ENCODE measurements at regions not wholly inside any gene's neighbourhood (a gene's known extent, or its start where the extent isn't known, plus 50 kb on each side); places are given as distances from the start of the nearest gene placed in this dataset.

- peak overlapping the region; percentile 55; the same call in 1 of the 2 replicates for H2BK20ac ChIP-seq (ENCODE audit: low read depth, low read length)
- H3K18ac ChIP-seq (ENCODE audit: low read depth, low read length), result no peak overlapping the region
- peak overlapping the region; percentile 80 for H2BK120ac ChIP-seq (ENCODE audit: low read depth, low read length)
- intact Hi-C loops (cut with micrococcal nuclease) (no loop called here), dilution Hi-C loops (cut with HindIII; ENCODE audit: low sequenced_read_pairs, unreplicated experiment) (no loop called here), in situ Hi-C loops (cut with MboI; ENCODE audit: low sequenced_read_pairs) (no loop called here)
- no peaks in the 10 kb centered on the region for H3K9me1 ChIP-seq (ENCODE audit: insufficient read depth, low read length)
- H2BK15ac ChIP-seq (ENCODE audit: low read depth, low read length), result no peak overlapping the region
- no peak overlapping the region for H3K4ac ChIP-seq (ENCODE audit: low read depth, low read length)
- POLR2A ChIA-PET (ENCODE audit: unreplicated experiment), result no interaction called here
- BruUV-seq (replicated peaks), result no TSS peak
- no peaks in the 10 kb centered on the region for H4K20me1 ChIP-seq (ENCODE audit: insufficient read depth, low read length)
- H2AK5ac ChIP-seq (ENCODE audit: low read depth, low read length), result no peak overlapping the region
- H4K91ac ChIP-seq (ENCODE audit: insufficient read depth, low read depth, low read length), result peak overlapping the region; percentile 31
- H2AK9ac ChIP-seq (replicated peaks; ENCODE audit: low read depth, low read length, poor library complexity), result no peak overlapping the region
- peaks cover 2% of the 10 kb centered on the region; the same call in 1 of the 2 replicates for H3K27me3 ChIP-seq (ENCODE audit: control insufficient read depth, insufficient read depth, low read length)
- H3K4me2 ChIP-seq (ENCODE audit: low read depth, low read length), result peak overlapping the region; percentile 1; the same call in 1 of the 2 replicates
- H3K23ac ChIP-seq (ENCODE audit: low read depth, low read length), result no peak overlapping the region
- ATAC-seq (ENCODE audit: low read depth) (peak; percentile 89), DNase-seq (no peak)
- H2AFZ ChIP-seq (replicated peaks; ENCODE audit: low read length, poor library complexity), result no peak overlapping the region
- WGBS, 2 experiments (ENCODE audit: extremely low coverage in 2 of 2, insufficient read length in 1 of 2), result no CpG with 5 or more reads among the region's 5 CpGs
- CTCF ChIA-PET, result interaction anchor here (0.5 to 1.4 kb wide), 2 partner anchors 21 to 192 kb away, joined by 3 read pairs; no protein-coding TSS in a partner anchor
- H3K4me3 ChIP-seq (ENCODE audit: insufficient read depth, low read depth, low read length), result no peak overlapping the region
- no peaks in the 10 kb centered on the region for H3K9me3 ChIP-seq (ENCODE audit: control insufficient read depth, insufficient read depth, low read length)
- no peaks in the 10 kb centered on the region for H3K79me1 ChIP-seq (ENCODE audit: low read depth in 1 of 2, low read length in 2 of 2)
- H4K5ac ChIP-seq (ENCODE audit: low read depth, low read length), result no peak overlapping the region; the same call in 1 of the 2 replicates
- H3K14ac ChIP-seq (replicated peaks; ENCODE audit: low read depth, low read length), result no peak overlapping the region
- TF ChIP-seq NFE2L2 (IDR thresholded peaks at IDR 0.05; ENCODE audit: low read depth, low read length), result no peak
- no peak for TF ChIP-seq POLR2A (IDR thresholded peaks at IDR 0.05; ENCODE audit: low read depth, low read length)
- no peak for TF ChIP-seq ELK1 (IDR thresholded peaks at IDR 0.05; ENCODE audit: borderline replicate concordance, low read depth, low read length)
- no peak for TF ChIP-seq MXI1 (IDR thresholded peaks at IDR 0.05; ENCODE audit: borderline replicate concordance, low read depth, low read length)
- TF ChIP-seq FOS (IDR thresholded peaks at IDR 0.05; ENCODE audit: low read depth, low read length), result no peak
- TF ChIP-seq RAD21 (IDR thresholded peaks at IDR 0.05; ENCODE audit: low read length), result no peak
- no peak for TF ChIP-seq MAFK (IDR thresholded peaks at IDR 0.05; ENCODE audit: low read depth, low read length)
- TF ChIP-seq CTCF (conservative IDR thresholded peaks at IDR 0.05; ENCODE audit: low read depth, low read length), result no peak
- TF ChIP-seq USF2 (IDR thresholded peaks at IDR 0.05; ENCODE audit: low read depth, low read length), result no peak
- no peak for TF ChIP-seq BHLHE40 (IDR thresholded peaks at IDR 0.05; ENCODE audit: low read depth, low read length)
- TF ChIP-seq CEBPB (IDR thresholded peaks at IDR 0.05; ENCODE audit: low read depth, low read length), result no peak
- no peak for TF ChIP-seq RFX5 (IDR thresholded peaks at IDR 0.05; ENCODE audit: low read depth, low read length)
- TF ChIP-seq RCOR1 (IDR thresholded peaks at IDR 0.05; ENCODE audit: insufficient replicate concordance, low read length), result no peak
- TF ChIP-seq SMC3 (IDR thresholded peaks at IDR 0.05; ENCODE audit: low read depth, low read length), result no peak
- TF ChIP-seq MAZ (IDR thresholded peaks at IDR 0.05; ENCODE audit: borderline replicate concordance, low read depth, low read length), result no peak
- TF ChIP-seq CHD1 (IDR thresholded peaks at IDR 0.05; ENCODE audit: low read depth, low read length), result no peak
- H3K56ac ChIP-seq (ENCODE audit: extremely low read depth, insufficient read depth, low read length), result no peak overlapping the region
- no peak overlapping the region for H3K9ac ChIP-seq (ENCODE audit: low read depth, low read length)
- H4K8ac ChIP-seq (ENCODE audit: low read depth in 2 of 2, low read length in 2 of 2), result no peak overlapping the region; a peak in 1 of 4 replicates
- no peaks in the 10 kb centered on the region for H3K36me3 ChIP-seq (ENCODE audit: control insufficient read depth, insufficient read depth, low read length)
- H3K27ac ChIP-seq (ENCODE audit: insufficient read depth, low read length), result peak overlapping the region; percentile 68; the same call in 1 of the 2 replicates
- peaks cover 6% of the 10 kb centered on the region; the same call in 1 of the 2 replicates for H3K4me1 ChIP-seq (ENCODE audit: control insufficient read depth, insufficient read depth, low read length)
- no peak overlapping the region for H2BK5ac ChIP-seq (ENCODE audit: low read depth, low read length, poor library complexity, severe bottlenecking)
These were observed 213.5 kb downstream of the FGF9 start for GRCh38 chr13:21884299-21884909.
